Stomach (tissue), 8 donors: ENCODE measurements at regions not wholly inside any gene's neighbourhood (a gene's known extent, or its start where the extent isn't known, plus 50 kb on each side); places are given as distances from the start of the nearest gene placed in this dataset.
A peak's percentile ranks its signal among the peaks of the same experiment; 100 is the strongest.

Source experiments
- DNase-seq, 2 donors: peaks; one replicate each; pipeline versions ENCODE4 v3.0.0 to v3.0.0-alpha.2; 2013 to 2019
- H3K27ac ChIP-seq, 5 donors: fragments of 200-600 bp in 4 of 5; sonication (generic) in 4 of 5; one replicate each; pipeline ENCODE4 v1.5.1; 2013 to 2019; ENCODE audit warnings: mild to moderate bottlenecking in 1 of 5, moderate library complexity in 1 of 5
- H3K27me3 ChIP-seq, 3 donors: fragments of 200-600 bp; sonication (generic); one replicate each; pipeline ENCODE4 v1.5.1; 2017 to 2019; ENCODE audit warnings: mixed run types in 1 of 3
- H3K36me3 ChIP-seq, 4 donors: fragments of 200-600 bp; sonication (generic); 1 replicate in 3 of 4; 2 replicates in 1 of 4; pipeline ENCODE4 v1.5.1; 2016 to 2019
- H3K4me1 ChIP-seq, 4 donors: fragments of 200-600 bp; sonication (generic); one replicate each; pipeline ENCODE4 v1.5.1; 2016 to 2019
- H3K4me3 ChIP-seq, 4 donors: fragments of 200-600 bp; sonication (generic) in 3 of 4; one replicate each; pipeline ENCODE4 v1.5.1; 2016 to 2019; ENCODE audit warnings: mild to moderate bottlenecking in 1 of 4
- H3K9me3 ChIP-seq, 4 donors: fragments of 200-600 bp; sonication (generic); one replicate each; pipeline ENCODE4 v1.5.1; 2016 to 2019
- EP300 ChIP-seq: sonication (generic); formaldehyde crosslinking; IDR thresholded peaks from one replicate; pipeline ENCODE4 v1.6.1; 2017; ENCODE audit warnings: antibody characterized with exemption
- POLR2A ChIP-seq, 4 donors: fragments of 450-650 bp; IDR thresholded peaks; one replicate each; pipeline ENCODE4 v1.6.1; 2016; ENCODE audit warnings: antibody characterized with exemption in 4 of 4, control low read depth in 2 of 4, mild to moderate bottlenecking in 1 of 4, moderate library complexity in 1 of 4
- POLR2AphosphoS5 ChIP-seq, 3 donors: sonication (generic); formaldehyde crosslinking; IDR thresholded peaks; one replicate each; pipeline ENCODE4 v1.6.1; 2016; ENCODE audit warnings: antibody characterized with exemption in 3 of 3
- WGBS, 5 donors: extraction: QIAGEN DNeasy Blood & Tissue Kit in 3 of 5; methylation state at CpG; one replicate each; pipeline versions ENCODE4 v1.1.5 to v1.1.7; 2013 to 2018; 5-methylcytosine and 5-hydroxymethylcytosine counted together
- intact Hi-C: fragments of 100-400 bp; cut with DNase I; formaldehyde crosslinking; loops from one replicate; pipeline ENCODE4 v1.15.1; 2023; ENCODE audit warnings: low total_unique reads
- TF ChIP-seq, protein P1 (sequence below), 7 experiments: fragments of 450-650 bp in 4 of 7; fragments of 200-600 bp in 3 of 7; sonication (generic) in 3 of 7; IDR thresholded peaks; one replicate each; pipeline ENCODE4 v1.5.1; 2016 to 2019; ENCODE audit warnings: antibody characterized with exemption in 7 of 7, control low read depth in 2 of 7, mild to moderate bottlenecking in 1 of 7
- donor health status: healthy with polysubstance abuse.
- donor health status: Bipolar disorder and iron deficiency.
- donor health status: healthy.

DNA sequence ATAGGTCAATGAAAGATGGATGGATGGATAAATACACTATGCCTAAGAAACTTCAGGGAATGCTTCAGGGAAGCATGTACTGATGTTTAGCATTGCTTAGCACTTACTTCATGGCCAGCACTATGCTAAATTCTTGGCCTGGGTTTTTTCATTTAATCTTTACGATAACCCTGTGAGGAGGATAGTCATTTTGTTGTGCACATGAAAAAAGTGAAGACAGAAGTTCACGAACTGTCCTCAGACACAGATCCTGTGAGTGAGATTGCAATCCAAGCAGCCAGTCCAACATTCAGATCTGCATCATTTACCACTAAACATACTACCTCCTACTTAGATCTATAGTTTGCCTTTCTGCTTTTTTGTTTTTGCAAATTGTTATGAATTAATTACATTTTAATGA, 510.8 kb upstream of the AGTR1 start:
- 69 to 88% (median 79%) methylated on average over 2 of the region's 2 CpGs for WGBS, 5 donors
- TF ChIP-seq POLR2A (IDR thresholded peaks at IDR 0.05): no peak
- TF ChIP-seq, protein P1, sequence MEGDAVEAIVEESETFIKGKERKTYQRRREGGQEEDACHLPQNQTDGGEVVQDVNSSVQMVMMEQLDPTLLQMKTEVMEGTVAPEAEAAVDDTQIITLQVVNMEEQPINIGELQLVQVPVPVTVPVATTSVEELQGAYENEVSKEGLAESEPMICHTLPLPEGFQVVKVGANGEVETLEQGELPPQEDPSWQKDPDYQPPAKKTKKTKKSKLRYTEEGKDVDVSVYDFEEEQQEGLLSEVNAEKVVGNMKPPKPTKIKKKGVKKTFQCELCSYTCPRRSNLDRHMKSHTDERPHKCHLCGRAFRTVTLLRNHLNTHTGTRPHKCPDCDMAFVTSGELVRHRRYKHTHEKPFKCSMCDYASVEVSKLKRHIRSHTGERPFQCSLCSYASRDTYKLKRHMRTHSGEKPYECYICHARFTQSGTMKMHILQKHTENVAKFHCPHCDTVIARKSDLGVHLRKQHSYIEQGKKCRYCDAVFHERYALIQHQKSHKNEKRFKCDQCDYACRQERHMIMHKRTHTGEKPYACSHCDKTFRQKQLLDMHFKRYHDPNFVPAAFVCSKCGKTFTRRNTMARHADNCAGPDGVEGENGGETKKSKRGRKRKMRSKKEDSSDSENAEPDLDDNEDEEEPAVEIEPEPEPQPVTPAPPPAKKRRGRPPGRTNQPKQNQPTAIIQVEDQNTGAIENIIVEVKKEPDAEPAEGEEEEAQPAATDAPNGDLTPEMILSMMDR (IDR thresholded peaks at IDR 0.05): no peak
- TF ChIP-seq EP300: no peak
- no peak for TF ChIP-seq POLR2AphosphoS5 (IDR thresholded peaks at IDR 0.05)
- intact Hi-C loops: no loop called here

DNA sequence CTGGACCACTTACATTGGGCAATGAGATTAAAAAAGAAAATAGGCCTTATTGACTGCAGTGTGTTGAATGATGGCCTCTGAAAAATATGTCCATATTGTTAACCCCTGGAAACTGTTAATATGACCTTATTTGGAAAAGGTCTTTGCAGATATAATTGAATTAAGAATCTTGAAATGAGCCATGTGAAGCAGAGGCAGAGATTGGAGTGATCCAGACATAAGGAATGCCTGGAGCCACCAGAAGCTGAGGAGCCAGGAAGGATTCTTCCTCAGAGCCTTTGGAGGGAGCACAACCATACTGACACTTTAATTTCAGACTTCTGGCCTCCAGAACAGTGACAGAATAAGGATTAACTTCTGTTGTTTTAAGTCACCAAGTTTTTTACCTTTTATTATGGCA, 510.4 kb upstream of the AGTR1 start:
- Histone ChIP-seq H3K4me3 (no peak overlapping the region), H3K36me3 (no peaks in the 10 kb centered on the region), H3K27ac (no peak overlapping the region), H3K9me3 (no peaks in the 10 kb centered on the region), H3K27me3 (no peaks in the 10 kb centered on the region), H3K4me1 (no peaks in the 10 kb centered on the region)
- DNase-seq: no peak
- TF ChIP-seq, protein P1 (IDR thresholded peaks at IDR 0.05): no peak
- no peak for TF ChIP-seq POLR2A (IDR thresholded peaks at IDR 0.05)
- no peak for TF ChIP-seq EP300
- TF ChIP-seq POLR2AphosphoS5 (IDR thresholded peaks at IDR 0.05): no peak
- intact Hi-C loops: no loop called here

More for the DNA sequence above, 510.8 kb upstream of the AGTR1 start:
- peak in 1 of 2 donors; percentile 5 for DNase-seq
- no peaks in the 10 kb centered on the region for H3K9me3 ChIP-seq
- no peaks in the 10 kb centered on the region for H3K4me1 ChIP-seq
- no peak overlapping the region for H3K27ac ChIP-seq
- no peaks in the 10 kb centered on the region for H3K36me3 ChIP-seq
- H3K4me3 ChIP-seq: no peak overlapping the region
- H3K27me3 ChIP-seq: no peaks in the 10 kb centered on the region

DNA sequence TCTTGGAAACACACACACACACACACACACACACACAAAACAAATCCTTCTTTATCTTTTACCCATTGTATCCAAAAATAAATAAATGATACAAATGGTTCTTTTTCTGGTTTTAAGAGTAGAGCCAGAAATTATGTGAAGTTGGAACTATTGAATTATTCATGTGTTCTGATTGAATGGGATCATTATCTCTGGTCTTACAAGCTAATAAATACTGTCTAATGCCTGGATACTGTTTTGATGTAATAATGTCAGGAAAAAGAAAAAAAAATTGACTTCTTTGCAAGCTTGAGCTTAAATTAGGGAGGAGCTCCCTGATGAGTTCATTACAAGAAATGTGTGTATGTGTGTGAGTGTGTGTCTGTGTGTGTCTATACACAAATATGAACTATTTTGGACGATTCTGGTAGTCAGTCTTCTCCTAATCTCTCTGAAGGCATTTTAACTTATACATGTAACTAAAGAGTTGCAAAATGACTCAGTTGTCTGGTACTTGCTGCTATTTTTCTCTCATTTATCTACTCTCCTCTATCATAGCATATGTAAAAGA, 507.2 kb upstream of the AGTR1 start:
- TF ChIP-seq POLR2AphosphoS5 (IDR thresholded peaks at IDR 0.05) (no peak), POLR2A (IDR thresholded peaks at IDR 0.05) (no peak), EP300 (no peak)
- TF ChIP-seq, protein P1 (IDR thresholded peaks at IDR 0.05): no peak
- Histone ChIP-seq H3K27ac (no peak overlapping the region), H3K4me1 (no peaks in the 10 kb centered on the region), H3K4me3 (no peak overlapping the region), H3K27me3 (no peaks in the 10 kb centered on the region), H3K36me3 (no peaks in the 10 kb centered on the region), H3K9me3 (no peaks in the 10 kb centered on the region)
- intact Hi-C loops: no loop called here
- 24 to 41% (median 33%) methylated on average over 1 of the region's 1 CpG for WGBS, 5 donors
- DNase-seq: no peak

DNA sequence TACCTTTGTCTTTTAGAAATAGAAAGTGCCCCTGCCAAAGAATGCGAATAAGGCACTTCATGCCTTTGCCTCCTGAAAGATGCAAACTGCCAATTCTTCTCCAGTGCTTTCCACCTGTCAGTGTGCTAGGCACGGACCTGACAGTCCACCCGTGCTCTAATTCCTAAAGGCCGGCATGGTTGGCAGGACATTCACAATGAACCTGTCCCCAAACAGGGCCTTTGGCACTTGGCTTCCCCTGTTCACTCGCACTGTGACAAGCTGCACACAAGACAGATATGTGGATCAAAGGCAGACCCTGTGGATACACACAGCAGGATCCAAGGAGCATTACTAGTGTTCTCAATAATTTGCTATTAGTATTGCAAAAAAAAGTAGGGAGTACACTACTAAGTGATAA, 505.7 kb upstream of the AGTR1 start:
- DNase-seq: no peak
- intact Hi-C loops: no loop called here
- Histone ChIP-seq H3K36me3 (no peaks in the 10 kb centered on the region), H3K4me1 (no peaks in the 10 kb centered on the region), H3K4me3 (no peak overlapping the region), H3K9me3 (no peaks in the 10 kb centered on the region), H3K27ac (no peak overlapping the region), H3K27me3 (no peaks in the 10 kb centered on the region)
- no peak for TF ChIP-seq EP300
- WGBS, 5 donors: 64 to 78% (median 77%) methylated on average over 5 of the region's 5 CpGs

DNA sequence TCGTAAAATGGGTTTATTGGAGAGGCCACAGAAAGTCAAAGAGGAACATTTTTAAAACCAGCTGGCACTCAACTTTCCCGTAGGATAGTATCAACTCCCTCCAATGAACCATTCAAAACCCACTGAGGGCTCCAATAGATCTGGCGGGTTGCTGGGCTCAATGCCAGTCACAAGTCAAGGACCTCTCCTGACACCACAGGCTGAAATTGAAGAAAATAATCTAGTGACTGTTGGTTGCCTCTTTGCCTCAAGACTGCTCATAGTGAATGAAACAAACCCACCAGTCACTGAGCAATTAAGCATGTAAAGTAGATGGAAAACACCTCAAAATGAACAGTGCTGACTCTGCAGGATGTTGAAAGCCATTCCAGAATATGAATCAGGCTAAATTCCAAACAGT, 500.6 kb upstream of the AGTR1 start:
- H3K27ac ChIP-seq: no peak overlapping the region
- H3K36me3 ChIP-seq: no peaks in the 10 kb centered on the region
- WGBS, 5 donors: 81 to 93% (median 82%) methylated on average over 3 of the region's 3 CpGs
- H3K4me1 ChIP-seq: no peaks in the 10 kb centered on the region
- no peaks in the 10 kb centered on the region for H3K9me3 ChIP-seq
- intact Hi-C loops: no loop called here
- no peaks in the 10 kb centered on the region for H3K27me3 ChIP-seq
- DNase-seq: no peak
- no peak overlapping the region for H3K4me3 ChIP-seq
- no peak for TF ChIP-seq POLR2AphosphoS5 (IDR thresholded peaks at IDR 0.05)
- no peak for TF ChIP-seq POLR2A (IDR thresholded peaks at IDR 0.05)
- no peak for TF ChIP-seq EP300
- TF ChIP-seq, protein P1 (IDR thresholded peaks at IDR 0.05): no peak
